DOHH2 (cell line): ENCODE measurements at regions not wholly inside any gene's neighbourhood (a gene's known extent, or its start where the extent isn't known, plus 50 kb on each side); places are given as distances from the start of the nearest gene placed in this dataset.

Experiments used
- H3F3A ChIP-seq: fragments of 200-600 bp; sonication (generic), shearing (Covaris generic); 2 replicates; pipeline ENCODE4 v1.6.0; 2016; ENCODE audit warnings: antibody characterized with exemption, mild to moderate bottlenecking; ENCODE audit not compliant: control insufficient read depth, insufficient read depth
- H3K27ac ChIP-seq: fragments of 200-600 bp; sonication (generic); 2 replicates; pipeline ENCODE4 v1.5.1; 2014; ENCODE audit warnings: low read depth, mild to moderate bottlenecking, low read length, moderate library complexity
- H3K27me3 ChIP-seq: fragments of 200-600 bp; sonication (generic); 2 replicates; pipeline ENCODE4 v1.6.1; 2014; ENCODE audit warnings: mild to moderate bottlenecking, low read length, mixed read lengths; ENCODE audit not compliant: control insufficient read depth
- H3K36me3 ChIP-seq: fragments of 200-600 bp; sonication (generic); 2 replicates; pipeline ENCODE4 v1.6.1; 2014; ENCODE audit warnings: mild to moderate bottlenecking, low read length, moderate library complexity, mixed read lengths; ENCODE audit not compliant: control insufficient read depth
- H3K4me1 ChIP-seq: fragments of 200-600 bp; sonication (generic); 2 replicates; pipeline ENCODE4 v1.6.1; 2014; ENCODE audit warnings: mild to moderate bottlenecking, low read length, mixed read lengths; ENCODE audit not compliant: control insufficient read depth
- H3K4me2 ChIP-seq: fragments of 200-600 bp; sonication (generic); 2 replicates; pipeline ENCODE4 v1.6.0; 2014; ENCODE audit warnings: mild to moderate bottlenecking, low read length, moderate library complexity
- H3K4me3 ChIP-seq: fragments of 200-600 bp; sonication (generic); 2 replicates; pipeline ENCODE4 v1.5.1; 2014; ENCODE audit warnings: mild to moderate bottlenecking, low read length, mixed read lengths
- H3K79me2 ChIP-seq: fragments of 200-600 bp; sonication (generic); 2 replicates; pipeline ENCODE4 v1.6.1; 2014; ENCODE audit warnings: mild to moderate bottlenecking, low read length, mixed read lengths; ENCODE audit not compliant: control insufficient read depth
- H3K9me2 ChIP-seq: fragments of 200-600 bp; sonication (generic); replicated peaks from 2 replicates; pipeline ENCODE4 v1.6.1; 2014; ENCODE audit warnings: mild to moderate bottlenecking, low read length, mixed read lengths; ENCODE audit not compliant: control insufficient read depth
- H3K9me3 ChIP-seq: fragments of 200-600 bp; sonication (generic); 2 replicates; pipeline ENCODE4 v1.6.1; 2014; ENCODE audit warnings: antibody characterized with exemption, low read length, mixed read lengths; ENCODE audit not compliant: control insufficient read depth, insufficient read depth
- H4K20me1 ChIP-seq: fragments of 200-600 bp; sonication (generic); 2 replicates; pipeline ENCODE4 v1.6.0; 2014; ENCODE audit warnings: low read depth, mild to moderate bottlenecking, antibody characterized with exemption, low read length, moderate library complexity; ENCODE audit not compliant: control insufficient read depth, insufficient read depth
- EZH2phosphoT487 ChIP-seq: fragments of 200-600 bp; sonication (generic); IDR thresholded peaks from 2 replicates; pipeline ENCODE4 v1.6.1; 2017; ENCODE audit warnings: borderline replicate concordance, mild to moderate bottlenecking, antibody characterized with exemption, low read length, moderate library complexity, mixed read lengths
- TF ChIP-seq, protein P1 (sequence below): fragments of 200-600 bp; sonication (generic); IDR thresholded peaks from one replicate; pipeline ENCODE4 v1.5.1; 2014; ENCODE audit warnings: antibody characterized with exemption, mild to moderate bottlenecking, low read depth, low read length; ENCODE audit not compliant: poor library complexity, severe bottlenecking

DNA sequence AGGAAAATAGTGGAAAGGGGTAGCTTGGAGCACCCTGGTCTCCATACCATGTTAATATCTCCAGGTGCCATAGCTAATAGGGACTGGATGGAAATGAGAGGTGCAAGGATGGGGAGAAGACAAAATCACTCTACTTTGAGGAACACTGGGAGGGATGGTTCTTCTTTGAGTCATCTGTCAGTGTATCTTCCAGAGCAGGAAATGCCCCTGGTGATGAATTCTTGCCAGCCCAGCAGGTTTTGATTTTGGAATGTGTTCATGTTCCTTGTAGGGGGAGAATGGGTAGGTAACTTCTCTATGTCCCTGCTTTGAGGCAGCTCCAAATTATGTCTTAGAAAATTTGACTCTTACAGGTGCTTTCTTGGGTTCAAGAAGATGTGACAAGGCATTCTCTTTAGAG lies 177.0 kb upstream of the GLI3 start:
- Histone ChIP-seq H3K27me3 (no peaks in the 10 kb centered on the region), H3K4me1 (no peaks in the 10 kb centered on the region), H3K4me2 (no peak overlapping the region), H3K4me3 (no peak overlapping the region), H3F3A (no peaks in the 10 kb centered on the region), H3K79me2 (no peaks in the 10 kb centered on the region), H4K20me1 (no peaks in the 10 kb centered on the region), H3K36me3 (no peaks in the 10 kb centered on the region), H3K27ac (no peak overlapping the region), H3K9me2 (no peaks in the 10 kb centered on the region), H3K9me3 (no peaks in the 10 kb centered on the region)
- no peak for TF ChIP-seq EZH2phosphoT487
- TF ChIP-seq, protein P1, sequence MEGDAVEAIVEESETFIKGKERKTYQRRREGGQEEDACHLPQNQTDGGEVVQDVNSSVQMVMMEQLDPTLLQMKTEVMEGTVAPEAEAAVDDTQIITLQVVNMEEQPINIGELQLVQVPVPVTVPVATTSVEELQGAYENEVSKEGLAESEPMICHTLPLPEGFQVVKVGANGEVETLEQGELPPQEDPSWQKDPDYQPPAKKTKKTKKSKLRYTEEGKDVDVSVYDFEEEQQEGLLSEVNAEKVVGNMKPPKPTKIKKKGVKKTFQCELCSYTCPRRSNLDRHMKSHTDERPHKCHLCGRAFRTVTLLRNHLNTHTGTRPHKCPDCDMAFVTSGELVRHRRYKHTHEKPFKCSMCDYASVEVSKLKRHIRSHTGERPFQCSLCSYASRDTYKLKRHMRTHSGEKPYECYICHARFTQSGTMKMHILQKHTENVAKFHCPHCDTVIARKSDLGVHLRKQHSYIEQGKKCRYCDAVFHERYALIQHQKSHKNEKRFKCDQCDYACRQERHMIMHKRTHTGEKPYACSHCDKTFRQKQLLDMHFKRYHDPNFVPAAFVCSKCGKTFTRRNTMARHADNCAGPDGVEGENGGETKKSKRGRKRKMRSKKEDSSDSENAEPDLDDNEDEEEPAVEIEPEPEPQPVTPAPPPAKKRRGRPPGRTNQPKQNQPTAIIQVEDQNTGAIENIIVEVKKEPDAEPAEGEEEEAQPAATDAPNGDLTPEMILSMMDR = no peak

DNA sequence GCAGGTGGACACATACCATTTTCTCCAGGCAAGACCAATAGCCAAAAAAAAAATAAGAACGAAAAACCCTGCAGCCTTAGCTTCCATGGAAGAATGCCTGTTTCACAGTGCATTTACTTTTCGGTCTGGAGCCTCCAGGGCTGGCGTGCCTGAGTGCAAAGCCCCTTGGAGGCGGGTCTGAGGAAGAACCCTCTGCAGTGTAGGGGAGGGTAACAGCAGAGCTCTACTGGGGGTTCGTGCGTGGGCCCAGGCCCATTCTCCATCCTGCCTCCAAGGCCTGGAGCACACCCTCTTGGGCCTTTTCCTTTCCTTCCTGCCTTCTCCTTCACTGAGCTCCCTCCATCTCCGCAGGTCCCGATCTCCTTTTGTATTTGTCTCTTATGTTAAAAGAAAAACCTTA lies 172.3 kb upstream of the GLI3 start:
- no peaks in the 10 kb centered on the region for H3K36me3 ChIP-seq
- H3K9me2 ChIP-seq = no peaks in the 10 kb centered on the region
- no peaks in the 10 kb centered on the region for H4K20me1 ChIP-seq
- no peak overlapping the region for H3K4me2 ChIP-seq
- H3K9me3 ChIP-seq = no peaks in the 10 kb centered on the region
- no peak overlapping the region for H3K27ac ChIP-seq
- no peak overlapping the region for H3K4me3 ChIP-seq
- no peaks in the 10 kb centered on the region for H3F3A ChIP-seq
- no peaks in the 10 kb centered on the region for H3K4me1 ChIP-seq
- TF ChIP-seq EZH2phosphoT487 = no peak
- H3K27me3 ChIP-seq = no peaks in the 10 kb centered on the region
- H3K79me2 ChIP-seq = no peaks in the 10 kb centered on the region

DNA sequence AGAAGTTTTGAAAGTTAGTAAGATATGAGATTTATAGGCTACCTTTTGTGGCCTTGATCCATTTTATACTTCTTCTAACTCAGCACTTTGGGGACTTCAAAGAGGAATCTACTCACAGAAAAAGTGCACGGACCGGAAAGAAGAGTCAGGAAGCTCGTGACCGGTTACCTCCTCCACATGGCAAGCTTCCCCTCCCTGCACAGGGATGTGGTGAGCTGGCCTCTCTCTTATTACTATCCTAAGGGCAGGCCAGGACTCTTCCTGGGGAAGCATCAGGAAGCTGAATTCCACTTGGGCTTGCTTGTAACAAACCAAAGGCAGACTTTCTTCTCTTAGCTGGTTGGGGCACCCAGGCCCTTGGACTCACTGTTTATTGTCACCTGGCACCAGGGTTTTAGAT lies 170.8 kb upstream of the GLI3 start:
- Histone ChIP-seq H3K27ac (no peak overlapping the region), H3K4me3 (no peak overlapping the region), H3K4me1 (no peaks in the 10 kb centered on the region), H3K4me2 (no peak overlapping the region), H3K79me2 (no peaks in the 10 kb centered on the region), H3F3A (no peaks in the 10 kb centered on the region), H4K20me1 (no peaks in the 10 kb centered on the region), H3K9me2 (no peaks in the 10 kb centered on the region), H3K27me3 (no peaks in the 10 kb centered on the region), H3K36me3 (no peaks in the 10 kb centered on the region), H3K9me3 (no peaks in the 10 kb centered on the region)
- TF ChIP-seq EZH2phosphoT487 = no peak
- TF ChIP-seq, protein P1 = no peak

DNA sequence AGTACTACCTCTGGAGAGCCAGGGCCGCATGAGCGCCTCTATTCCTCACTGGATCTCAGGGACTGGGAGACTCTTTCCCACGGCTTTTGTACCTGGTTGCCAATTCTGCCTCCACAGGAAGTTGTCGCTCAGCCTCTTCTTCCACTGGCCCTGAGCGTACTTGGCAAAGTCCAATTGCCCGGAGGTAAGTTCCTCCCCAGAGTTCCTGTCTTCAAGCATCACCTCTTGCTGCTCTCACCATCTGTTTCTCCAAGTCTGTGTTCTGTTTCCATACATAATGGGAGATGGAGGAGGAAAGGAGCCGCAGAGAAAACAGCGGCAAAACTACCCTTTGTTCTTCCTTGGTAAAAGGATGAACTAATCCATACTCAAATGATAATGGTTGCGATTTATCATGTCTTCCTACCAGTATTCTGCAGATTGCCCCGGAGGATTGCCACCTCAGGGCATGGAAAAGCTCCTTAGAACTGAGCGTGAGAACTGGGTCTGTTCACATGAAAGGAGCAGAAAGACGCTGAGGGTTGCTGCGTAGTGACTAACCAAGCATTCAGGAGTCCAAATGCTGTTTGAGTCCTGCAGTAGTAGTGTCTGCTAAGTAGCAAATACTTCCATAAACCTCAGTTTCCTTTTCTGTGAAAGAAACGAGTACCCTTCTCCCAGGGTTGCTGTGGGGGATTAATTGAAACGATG lies 170.2 kb upstream of the GLI3 start:
- no peaks in the 10 kb centered on the region for H3K9me2 ChIP-seq
- H3K36me3 ChIP-seq = no peaks in the 10 kb centered on the region
- TF ChIP-seq, protein P1 = no peak
- no peak overlapping the region for H3K4me2 ChIP-seq
- H4K20me1 ChIP-seq = no peaks in the 10 kb centered on the region
- no peaks in the 10 kb centered on the region for H3F3A ChIP-seq
- H3K4me1 ChIP-seq = no peaks in the 10 kb centered on the region
- no peaks in the 10 kb centered on the region for H3K9me3 ChIP-seq
- no peaks in the 10 kb centered on the region for H3K79me2 ChIP-seq
- no peaks in the 10 kb centered on the region for H3K27me3 ChIP-seq
- no peak overlapping the region for H3K4me3 ChIP-seq
- no peak overlapping the region for H3K27ac ChIP-seq
